Activated B cell treated with CpG ODN at 0.5 μM for 24 hours (primary cell): ENCODE measurements at regions not wholly inside any gene's neighbourhood (a gene's known extent, or its start where the extent isn't known, plus 50 kb on each side); places are given as distances from the start of the nearest gene placed in this dataset.

Source experiments
- ATAC-seq: fragments of 200-7000 bp; cut with Tn5 transposase; one replicate; pipeline ENCODE4 v1.10.0; 2021; ENCODE audit warnings: low read depth, mild to moderate bottlenecking, moderate library complexity
- CTCF ChIA-PET: fragments of 350-600 bp; sonication (Branson Sonifier 250); formaldehyde crosslinking; loops from one replicate; lab custom pipeline; 2021; ENCODE audit warnings: antibody characterized with exemption; lab: Charles Lee
- POLR2A ChIA-PET: fragments of 350-600 bp; sonication (Branson Sonifier 250); formaldehyde crosslinking; loops from one replicate; lab custom pipeline; 2021; ENCODE audit warnings: antibody characterized with exemption; lab: Charles Lee
- DNase-seq: peaks from one replicate; pipeline ENCODE4 v3.0.0; 2022
- H3K27ac Mint-ChIP-seq: one replicate; pipeline ENCODE4 v1.8.0; 2020; ENCODE audit warnings: mixed read lengths
- H3K27me3 Mint-ChIP-seq: one replicate; pipeline ENCODE4 v1.8.0; 2021; ENCODE audit warnings: mixed read lengths
- H3K36me3 Mint-ChIP-seq: one replicate; pipeline ENCODE4 v1.8.0; 2021; ENCODE audit warnings: low read depth, mixed read lengths
- H3K4me1 Mint-ChIP-seq: one replicate; pipeline ENCODE4 v1.8.0; 2021; ENCODE audit warnings: mixed read lengths
- H3K4me3 Mint-ChIP-seq: one replicate; pipeline ENCODE4 v1.8.0; 2020; ENCODE audit warnings: mild to moderate bottlenecking, mixed read lengths
- H3K9me3 Mint-ChIP-seq: one replicate; pipeline ENCODE4 v1.8.0; 2020; ENCODE audit warnings: mixed read lengths
- intact Hi-C: fragments of 100-400 bp; cut with micrococcal nuclease; formaldehyde crosslinking; loops from one replicate; pipeline ENCODE4 v1.15.1; 2024
- TF ChIP-seq, protein P1 (sequence below): fragments of 200-600 bp; IDR thresholded peaks from one replicate; pipeline ENCODE4 v1.8.0; 2022; ENCODE audit warnings: antibody characterized with exemption, mild to moderate bottlenecking

DNA sequence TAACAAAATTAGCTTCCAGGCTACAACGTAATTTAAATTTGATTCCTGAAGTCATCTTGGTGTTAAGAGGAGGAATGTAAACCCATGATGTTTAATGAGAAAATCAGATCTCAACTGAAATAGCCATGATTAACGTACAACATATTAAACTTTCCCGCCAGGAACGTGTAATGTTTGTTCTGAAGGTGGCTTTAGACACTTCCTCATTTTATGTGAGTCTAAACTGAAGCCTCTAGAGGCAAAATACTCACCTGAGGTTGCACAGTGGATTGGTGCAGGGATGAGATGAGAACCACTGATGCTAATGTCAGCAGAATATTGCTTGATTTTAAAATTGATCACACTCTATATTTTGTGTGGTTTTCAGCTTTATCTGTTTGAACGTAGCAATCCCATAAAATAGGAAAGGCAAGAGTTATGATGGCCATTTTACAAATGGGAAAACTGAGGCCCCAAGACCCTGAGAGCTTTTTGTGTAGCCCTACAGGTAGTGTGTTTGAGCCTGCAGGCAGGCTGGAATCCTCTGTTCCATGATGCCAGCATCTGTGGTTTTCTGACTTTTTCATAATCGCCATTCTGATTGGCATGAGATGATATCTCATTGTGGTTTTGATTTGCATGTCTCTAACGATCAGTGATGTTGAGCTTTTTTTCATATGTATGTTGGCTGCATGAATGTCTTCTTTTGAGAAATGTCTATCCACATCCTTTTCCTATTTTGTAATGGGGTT lies 243.7 kb upstream of the BMPER start:
- peaks cover 11% of the 10 kb centered on the region for H3K4me1 Mint-ChIP-seq
- peaks cover 3% of the 10 kb centered on the region for H3K9me3 Mint-ChIP-seq
- TF ChIP-seq, protein P1, sequence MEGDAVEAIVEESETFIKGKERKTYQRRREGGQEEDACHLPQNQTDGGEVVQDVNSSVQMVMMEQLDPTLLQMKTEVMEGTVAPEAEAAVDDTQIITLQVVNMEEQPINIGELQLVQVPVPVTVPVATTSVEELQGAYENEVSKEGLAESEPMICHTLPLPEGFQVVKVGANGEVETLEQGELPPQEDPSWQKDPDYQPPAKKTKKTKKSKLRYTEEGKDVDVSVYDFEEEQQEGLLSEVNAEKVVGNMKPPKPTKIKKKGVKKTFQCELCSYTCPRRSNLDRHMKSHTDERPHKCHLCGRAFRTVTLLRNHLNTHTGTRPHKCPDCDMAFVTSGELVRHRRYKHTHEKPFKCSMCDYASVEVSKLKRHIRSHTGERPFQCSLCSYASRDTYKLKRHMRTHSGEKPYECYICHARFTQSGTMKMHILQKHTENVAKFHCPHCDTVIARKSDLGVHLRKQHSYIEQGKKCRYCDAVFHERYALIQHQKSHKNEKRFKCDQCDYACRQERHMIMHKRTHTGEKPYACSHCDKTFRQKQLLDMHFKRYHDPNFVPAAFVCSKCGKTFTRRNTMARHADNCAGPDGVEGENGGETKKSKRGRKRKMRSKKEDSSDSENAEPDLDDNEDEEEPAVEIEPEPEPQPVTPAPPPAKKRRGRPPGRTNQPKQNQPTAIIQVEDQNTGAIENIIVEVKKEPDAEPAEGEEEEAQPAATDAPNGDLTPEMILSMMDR: no peak
- POLR2A ChIA-PET: no interaction called here
- intact Hi-C loops: no loop called here
- no peak for ATAC-seq
- DNase-seq: no peak
- no peak overlapping the region for H3K27ac Mint-ChIP-seq
- H3K4me3 Mint-ChIP-seq: no peak overlapping the region
- CTCF ChIA-PET: no interaction called here
- H3K36me3 Mint-ChIP-seq: no peaks in the 10 kb centered on the region
- H3K27me3 Mint-ChIP-seq: no peaks in the 10 kb centered on the region

DNA sequence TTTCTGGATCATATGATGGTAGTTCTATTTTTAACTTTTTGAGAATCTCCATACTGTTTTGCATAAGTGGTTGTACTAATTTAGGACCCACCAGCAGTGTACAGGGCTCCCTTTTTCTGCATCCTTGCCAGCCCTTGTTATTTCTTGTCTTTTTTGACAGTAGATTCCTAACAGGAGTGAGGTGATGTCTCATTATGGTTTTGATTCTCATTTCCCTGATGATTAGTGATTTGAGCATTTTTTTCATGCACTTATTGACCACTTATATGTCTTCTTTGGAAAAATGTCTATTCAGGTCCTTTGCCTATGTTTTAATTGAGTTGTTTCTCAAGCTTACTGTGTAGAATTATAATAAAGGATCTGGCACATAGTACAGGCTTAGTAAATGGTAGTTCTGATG lies 238.8 kb upstream of the BMPER start:
- Mint-ChIP-seq H3K9me3 (peaks cover 3% of the 10 kb centered on the region), H3K36me3 (no peaks in the 10 kb centered on the region), H3K27ac (no peak overlapping the region), H3K4me3 (no peak overlapping the region), H3K27me3 (no peaks in the 10 kb centered on the region), H3K4me1 (peaks cover 18% of the 10 kb centered on the region)
- ChIA-PET POLR2A (no interaction called here), CTCF (no interaction called here)
- intact Hi-C loops: no loop called here
- TF ChIP-seq, protein P1: no peak
- DNase-seq (no peak), ATAC-seq (no peak)

GRCh38 chr7:33667196-33667595 lies 238.1 kb upstream of the BMPER start:
- CTCF ChIA-PET: no interaction called here
- Mint-ChIP-seq H3K27me3 (no peaks in the 10 kb centered on the region), H3K36me3 (no peaks in the 10 kb centered on the region), H3K9me3 (peaks cover 3% of the 10 kb centered on the region), H3K4me3 (no peak overlapping the region), H3K27ac (no peak overlapping the region), H3K4me1 (peaks cover 17% of the 10 kb centered on the region)
- ATAC-seq (no peak), DNase-seq (no peak)
- POLR2A ChIA-PET: no interaction called here
- TF ChIP-seq, protein P1: no peak
- intact Hi-C loops: no loop called here

DNA sequence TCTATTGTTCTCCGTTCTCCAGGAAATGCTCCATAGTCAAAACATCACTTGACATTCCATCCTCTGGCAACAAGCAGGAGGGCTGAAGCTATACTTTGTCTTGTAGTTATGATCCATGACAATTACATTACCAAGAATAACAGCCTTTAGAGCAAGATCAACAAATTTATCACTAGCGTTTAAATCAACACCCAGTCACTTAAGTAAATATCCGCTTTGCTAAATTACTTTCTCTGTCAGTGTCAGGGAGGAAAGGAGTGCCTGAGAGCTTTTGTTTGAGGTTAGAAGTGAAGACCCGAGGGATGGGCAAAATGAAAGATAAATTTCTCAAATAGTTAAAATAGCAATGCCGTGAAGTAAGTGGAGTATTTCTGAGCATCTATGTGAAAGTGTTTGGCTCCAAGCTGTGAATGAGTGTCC lies 236.1 kb upstream of the BMPER start:
- Mint-ChIP-seq H3K9me3 (peaks cover 3% of the 10 kb centered on the region), H3K36me3 (no peaks in the 10 kb centered on the region), H3K4me3 (no peak overlapping the region), H3K27me3 (no peaks in the 10 kb centered on the region), H3K27ac (no peak overlapping the region), H3K4me1 (peaks cover 22% of the 10 kb centered on the region)
- POLR2A ChIA-PET: no interaction called here
- intact Hi-C loops: no loop called here
- TF ChIP-seq, protein P1: no peak
- DNase-seq (no peak), ATAC-seq (no peak)
- CTCF ChIA-PET: no interaction called here

- Mint-ChIP-seq H3K9me3 (no peaks in the 10 kb centered on the region), H3K4me3 (peak overlapping the region; percentile 13), H3K36me3 (no peaks in the 10 kb centered on the region), H3K27me3 (no peaks in the 10 kb centered on the region), H3K27ac (no peak overlapping the region), H3K4me1 (peaks cover 22% of the 10 kb centered on the region)
- TF ChIP-seq, protein P1: no peak
- intact Hi-C loops: no loop called here
- DNase-seq: no peak
- ChIA-PET POLR2A (no interaction called here), CTCF (no interaction called here)
- no peak for ATAC-seq
These were observed 233.6 kb upstream of the BMPER start for GRCh38 chr7:33671531-33672262.
